Bronchial epithelial cell (primary cell): ENCODE measurements at regions not wholly inside any gene's neighbourhood (a gene's known extent, or its start where the extent isn't known, plus 50 kb on each side); places are given as distances from the start of the nearest gene placed in this dataset.

ENCODE experiments used
- DNase-seq: peaks from one replicate; pipeline ENCODE4 v3.0.0-alpha.2; 2010; ENCODE audit warnings: low read depth
- FAIRE-seq: peaks from 2 replicates; lab custom pipeline; 2011; peaks lifted over from hg19 to GRCh38; lab: Jason Lieb, UNC
- H3K27me3 ChIP-seq: 2 replicates; pipeline ENCODE4 v1.5.1; 2011; ENCODE audit warnings: low read length; ENCODE audit not compliant: control insufficient read depth, insufficient read depth
- H3K36me3 ChIP-seq: 2 replicates; pipeline ENCODE4 v1.5.1; 2011; ENCODE audit warnings: low read length; ENCODE audit not compliant: control insufficient read depth, insufficient read depth
- H3K4me3 ChIP-seq: 2 replicates; pipeline ENCODE4 v1.5.1; 2011; ENCODE audit warnings: mild to moderate bottlenecking, low read depth, low read length, control low read depth
- CTCF ChIP-seq: IDR thresholded peaks from 2 replicates; pipeline ENCODE4 v1.5.1; 2011; ENCODE audit warnings: mild to moderate bottlenecking, moderate library complexity, low read length, control low read depth, inconsistent platforms; ENCODE audit not compliant: insufficient read depth, severe bottlenecking

- Histone ChIP-seq H3K36me3 (no peaks in the 10 kb centered on the region), H3K4me3 (no peak overlapping the region), H3K27me3 (no peaks in the 10 kb centered on the region)
- no peak for FAIRE-seq
- no peak for DNase-seq
- TF ChIP-seq CTCF = no peak
These were observed 404.3 kb downstream of the SFMBT2 start for GRCh38 chr10:7006566-7006965.

- Histone ChIP-seq H3K36me3 (no peaks in the 10 kb centered on the region), H3K4me3 (no peak overlapping the region), H3K27me3 (no peaks in the 10 kb centered on the region)
- DNase-seq (no peak), FAIRE-seq (peak; percentile 7)
- no peak for TF ChIP-seq CTCF
These were observed 406.9 kb downstream of the SFMBT2 start for GRCh38 chr10:7003831-7004395.

DNA sequence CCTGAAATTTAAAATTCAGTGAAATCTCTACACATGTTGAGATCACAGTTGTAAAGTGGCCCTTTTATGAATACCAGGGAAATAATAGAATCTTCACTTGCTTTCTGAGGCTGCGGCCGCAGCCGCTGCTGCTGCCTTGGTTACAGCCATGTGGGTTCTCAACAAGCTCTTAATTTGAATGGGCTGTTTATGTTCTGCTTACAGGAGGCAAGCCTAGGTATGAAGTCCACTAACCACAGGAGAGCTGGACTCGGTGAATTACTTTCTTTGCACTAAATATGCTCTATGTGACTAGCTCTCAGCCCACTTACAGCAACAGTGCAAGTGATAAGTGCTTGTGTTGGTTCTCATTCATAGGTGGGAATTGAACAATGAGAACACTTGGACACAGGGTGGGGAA lies 410.8 kb downstream of the SFMBT2 start:
- Histone ChIP-seq H3K4me3 (no peak overlapping the region), H3K27me3 (no peaks in the 10 kb centered on the region), H3K36me3 (no peaks in the 10 kb centered on the region)
- DNase-seq = no peak
- no peak for FAIRE-seq
- TF ChIP-seq CTCF = no peak

- Histone ChIP-seq H3K27me3 (no peaks in the 10 kb centered on the region), H3K4me3 (no peak overlapping the region), H3K36me3 (no peaks in the 10 kb centered on the region)
- no peak for FAIRE-seq
- no peak for TF ChIP-seq CTCF
- DNase-seq = no peak
These were observed 411.5 kb downstream of the SFMBT2 start for GRCh38 chr10:6999232-6999925.

DNA sequence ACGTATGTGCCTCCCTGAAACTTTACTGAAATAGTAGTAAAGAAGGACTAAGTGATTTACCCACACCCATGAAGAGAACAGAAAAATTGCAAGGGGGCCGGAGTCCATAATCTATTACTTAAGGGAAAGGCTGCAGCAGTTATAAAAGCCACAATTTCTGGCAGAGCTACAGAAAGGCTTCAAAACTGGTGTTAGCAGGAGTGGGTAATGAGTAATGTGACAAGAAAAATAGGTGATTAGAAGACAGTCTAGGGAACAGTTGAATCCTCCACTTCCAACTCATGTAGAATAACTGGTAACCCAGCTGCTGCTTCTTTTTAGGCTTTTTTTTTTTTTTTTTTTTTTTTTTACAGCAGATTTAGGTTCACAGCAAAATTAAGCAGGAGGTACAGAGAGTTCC lies 413.3 kb downstream of the SFMBT2 start:
- H3K4me3 ChIP-seq = no peak overlapping the region
- DNase-seq (no peak), FAIRE-seq (no peak)
- no peaks in the 10 kb centered on the region for H3K36me3 ChIP-seq
- no peak for TF ChIP-seq CTCF
- H3K27me3 ChIP-seq = no peaks in the 10 kb centered on the region
